ENCODE measurements at regions not wholly inside any gene's neighbourhood (a gene's known extent, or its start where the extent isn't known, plus 50 kb on each side); places are given as distances from the start of the nearest gene placed in this dataset.

GRCh38 chr17:79169366-79169765, 94.7 kb downstream of the ENGASE start:
- TF ChIP-seq CTCF (IDR thresholded peaks at IDR 0.05) (no peak), POLR2A (IDR thresholded peaks at IDR 0.05) (no peak)
- Histone ChIP-seq H3K4me1 (no peaks in the 10 kb centered on the region), H3K27me3 (peaks cover 0 to 51% (median 11%) of the 10 kb centered on the region in 9 donors), H3K27ac (no peak overlapping the region), H3K36me3 (no peaks in the 10 kb centered on the region), H3K4me3 (no peak overlapping the region), H3K9me3 (no peaks in the 10 kb centered on the region)
- intact Hi-C loops (cut with DNase I), result no loop called here
- WGBS, 4 donors, result 73 to 77% (median 75%) methylated on average over 10 to 11 of the region's 11 CpGs
- ATAC-seq (no peak), DNase-seq (no peak)

- Histone ChIP-seq H3K4me1 (no peaks in the 10 kb centered on the region), H3K36me3 (no peaks in the 10 kb centered on the region), H3K4me3 (no peak overlapping the region), H3K27me3 (peaks cover 0 to 58% (median 11%) of the 10 kb centered on the region in 9 donors), H3K9me3 (no peaks in the 10 kb centered on the region), H3K27ac (no peak overlapping the region)
- 81 to 92% (median 86%) methylated on average over 13 to 20 of the region's 20 CpGs for WGBS, 4 donors
- intact Hi-C loops (cut with DNase I), result no loop called here
- ATAC-seq, result no peak
- TF ChIP-seq CTCF (IDR thresholded peaks at IDR 0.05), result no peak
- no peak for TF ChIP-seq POLR2A (IDR thresholded peaks at IDR 0.05)
- no peak for DNase-seq
Observed at GRCh38 chr17:79168486-79169055, 93.9 kb downstream of the ENGASE start.

- Histone ChIP-seq H3K27ac (no peak overlapping the region), H3K4me3 (no peak overlapping the region), H3K9me3 (no peaks in the 10 kb centered on the region), H3K27me3 (peaks cover 0 to 62% (median 11%) of the 10 kb centered on the region in 9 donors), H3K4me1 (no peaks in the 10 kb centered on the region), H3K36me3 (no peaks in the 10 kb centered on the region)
- TF ChIP-seq CTCF (IDR thresholded peaks at IDR 0.05) (no peak), POLR2A (IDR thresholded peaks at IDR 0.05) (no peak)
- intact Hi-C loops (cut with DNase I), result no loop called here
- DNase-seq (no peak), ATAC-seq (no peak)
- 68 to 82% (median 77%) methylated on average over 13 to 14 of the region's 14 CpGs for WGBS, 4 donors
Observed at GRCh38 chr17:79167486-79167885, 92.9 kb downstream of the ENGASE start.

GRCh38 chr17:79165756-79166473, 91.3 kb downstream of the ENGASE start:
- 67 to 77% (median 74%) methylated on average over 19 to 24 of the region's 24 CpGs for WGBS, 4 donors
- intact Hi-C loops (cut with DNase I), result no loop called here
- no peaks in the 10 kb centered on the region for H3K36me3 ChIP-seq
- DNase-seq, result no peak
- TF ChIP-seq CTCF (IDR thresholded peaks at IDR 0.05), result no peak
- no peak for TF ChIP-seq POLR2A (IDR thresholded peaks at IDR 0.05)
- no peaks in the 10 kb centered on the region for H3K9me3 ChIP-seq
- ATAC-seq, result no peak
- H3K4me3 ChIP-seq, result no peak overlapping the region
- peaks cover 0 to 3% (median 0%) of the 10 kb centered on the region in 12 donors for H3K4me1 ChIP-seq
- H3K27ac ChIP-seq, result no peak overlapping the region
- peaks cover 0 to 58% (median 11%) of the 10 kb centered on the region in 9 donors for H3K27me3 ChIP-seq
